ENCODE measurements at regions not wholly inside any gene's neighbourhood (a gene's known extent, or its start where the extent isn't known, plus 50 kb on each side); places are given as distances from the start of the nearest gene placed in this dataset.

DNA sequence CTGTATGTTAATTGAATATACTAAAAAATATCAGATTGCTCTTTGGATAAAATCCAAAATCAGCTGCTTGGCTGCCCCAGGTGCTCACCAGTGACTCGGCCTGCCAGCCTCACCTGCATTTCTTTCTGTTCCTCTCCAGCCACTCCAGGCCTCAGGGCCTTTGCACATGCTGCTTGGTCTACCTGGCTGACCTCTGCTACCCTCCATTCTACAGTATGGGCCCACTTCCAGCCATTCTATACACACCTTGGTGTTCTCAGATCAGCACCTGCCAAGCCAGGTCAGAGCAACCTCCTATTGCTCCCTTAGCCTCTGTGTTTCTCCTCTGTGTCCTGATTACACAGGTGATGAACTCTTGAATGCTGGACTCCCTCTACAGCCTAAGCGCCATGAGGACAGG is 106.6 kb upstream of the TWIST2 start:
- TF ChIP-seq, protein P1, sequence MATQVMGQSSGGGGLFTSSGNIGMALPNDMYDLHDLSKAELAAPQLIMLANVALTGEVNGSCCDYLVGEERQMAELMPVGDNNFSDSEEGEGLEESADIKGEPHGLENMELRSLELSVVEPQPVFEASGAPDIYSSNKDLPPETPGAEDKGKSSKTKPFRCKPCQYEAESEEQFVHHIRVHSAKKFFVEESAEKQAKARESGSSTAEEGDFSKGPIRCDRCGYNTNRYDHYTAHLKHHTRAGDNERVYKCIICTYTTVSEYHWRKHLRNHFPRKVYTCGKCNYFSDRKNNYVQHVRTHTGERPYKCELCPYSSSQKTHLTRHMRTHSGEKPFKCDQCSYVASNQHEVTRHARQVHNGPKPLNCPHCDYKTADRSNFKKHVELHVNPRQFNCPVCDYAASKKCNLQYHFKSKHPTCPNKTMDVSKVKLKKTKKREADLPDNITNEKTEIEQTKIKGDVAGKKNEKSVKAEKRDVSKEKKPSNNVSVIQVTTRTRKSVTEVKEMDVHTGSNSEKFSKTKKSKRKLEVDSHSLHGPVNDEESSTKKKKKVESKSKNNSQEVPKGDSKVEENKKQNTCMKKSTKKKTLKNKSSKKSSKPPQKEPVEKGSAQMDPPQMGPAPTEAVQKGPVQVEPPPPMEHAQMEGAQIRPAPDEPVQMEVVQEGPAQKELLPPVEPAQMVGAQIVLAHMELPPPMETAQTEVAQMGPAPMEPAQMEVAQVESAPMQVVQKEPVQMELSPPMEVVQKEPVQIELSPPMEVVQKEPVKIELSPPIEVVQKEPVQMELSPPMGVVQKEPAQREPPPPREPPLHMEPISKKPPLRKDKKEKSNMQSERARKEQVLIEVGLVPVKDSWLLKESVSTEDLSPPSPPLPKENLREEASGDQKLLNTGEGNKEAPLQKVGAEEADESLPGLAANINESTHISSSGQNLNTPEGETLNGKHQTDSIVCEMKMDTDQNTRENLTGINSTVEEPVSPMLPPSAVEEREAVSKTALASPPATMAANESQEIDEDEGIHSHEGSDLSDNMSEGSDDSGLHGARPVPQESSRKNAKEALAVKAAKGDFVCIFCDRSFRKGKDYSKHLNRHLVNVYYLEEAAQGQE (IDR thresholded peaks at IDR 0.05), result no peak
- no peak for TF ChIP-seq MYC (IDR thresholded peaks at IDR 0.05; ENCODE audit: borderline replicate concordance, low read length)
- no peak for TF ChIP-seq POLR2A (IDR thresholded peaks at IDR 0.05; ENCODE audit: low read length)
- TF ChIP-seq, protein P2, sequence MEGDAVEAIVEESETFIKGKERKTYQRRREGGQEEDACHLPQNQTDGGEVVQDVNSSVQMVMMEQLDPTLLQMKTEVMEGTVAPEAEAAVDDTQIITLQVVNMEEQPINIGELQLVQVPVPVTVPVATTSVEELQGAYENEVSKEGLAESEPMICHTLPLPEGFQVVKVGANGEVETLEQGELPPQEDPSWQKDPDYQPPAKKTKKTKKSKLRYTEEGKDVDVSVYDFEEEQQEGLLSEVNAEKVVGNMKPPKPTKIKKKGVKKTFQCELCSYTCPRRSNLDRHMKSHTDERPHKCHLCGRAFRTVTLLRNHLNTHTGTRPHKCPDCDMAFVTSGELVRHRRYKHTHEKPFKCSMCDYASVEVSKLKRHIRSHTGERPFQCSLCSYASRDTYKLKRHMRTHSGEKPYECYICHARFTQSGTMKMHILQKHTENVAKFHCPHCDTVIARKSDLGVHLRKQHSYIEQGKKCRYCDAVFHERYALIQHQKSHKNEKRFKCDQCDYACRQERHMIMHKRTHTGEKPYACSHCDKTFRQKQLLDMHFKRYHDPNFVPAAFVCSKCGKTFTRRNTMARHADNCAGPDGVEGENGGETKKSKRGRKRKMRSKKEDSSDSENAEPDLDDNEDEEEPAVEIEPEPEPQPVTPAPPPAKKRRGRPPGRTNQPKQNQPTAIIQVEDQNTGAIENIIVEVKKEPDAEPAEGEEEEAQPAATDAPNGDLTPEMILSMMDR (IDR thresholded peaks at IDR 0.05), result no peak
- no peak for TF ChIP-seq CEBPB (IDR thresholded peaks at IDR 0.05)
- TF ChIP-seq FOSL2 (IDR thresholded peaks at IDR 0.05), result no peak
- TF ChIP-seq FOSL2 (CRISPR knock-in tag; IDR thresholded peaks at IDR 0.05), result no peak

Measured in A549 (cell line).